ENCODE measurements at regions not wholly inside any gene's neighbourhood (a gene's known extent, or its start where the extent isn't known, plus 50 kb on each side); places are given as distances from the start of the nearest gene placed in this dataset.

DNA sequence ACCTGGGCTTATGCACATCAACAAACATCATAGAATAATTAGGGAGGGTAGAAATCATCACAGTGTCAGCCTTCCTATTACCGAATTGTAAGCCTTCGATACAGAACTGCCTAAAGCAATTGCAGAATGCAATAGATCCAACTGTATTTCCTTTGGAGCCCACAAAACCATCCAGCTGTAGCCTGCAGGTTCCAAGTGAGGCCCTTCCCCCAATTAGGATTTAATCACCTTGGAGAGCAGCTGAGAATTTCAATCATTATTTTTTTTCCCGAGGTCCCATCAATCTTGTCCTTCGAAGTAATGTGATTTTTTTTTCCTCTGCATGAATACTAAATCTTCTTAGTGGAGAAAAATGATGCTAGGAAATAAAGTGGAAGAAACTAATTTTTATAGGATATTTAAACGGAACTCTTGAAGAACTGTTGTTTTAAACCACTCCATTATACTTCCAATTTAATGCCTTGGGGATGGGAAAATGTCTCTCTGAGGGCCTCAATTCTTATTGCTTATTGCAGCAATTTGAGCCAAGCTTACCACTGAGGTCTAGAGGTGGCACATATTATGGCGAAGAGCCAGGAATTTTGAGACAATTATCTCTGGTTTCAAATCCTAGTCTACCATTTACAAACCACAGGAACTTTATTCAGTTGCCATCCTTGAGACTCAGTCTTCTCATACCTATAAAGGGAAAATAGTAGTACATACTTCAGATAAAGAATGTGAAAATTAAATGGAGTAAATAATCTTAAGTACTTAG lies 953.4 kb upstream of the IGFBP7 start:
- TF ChIP-seq, protein P1, sequence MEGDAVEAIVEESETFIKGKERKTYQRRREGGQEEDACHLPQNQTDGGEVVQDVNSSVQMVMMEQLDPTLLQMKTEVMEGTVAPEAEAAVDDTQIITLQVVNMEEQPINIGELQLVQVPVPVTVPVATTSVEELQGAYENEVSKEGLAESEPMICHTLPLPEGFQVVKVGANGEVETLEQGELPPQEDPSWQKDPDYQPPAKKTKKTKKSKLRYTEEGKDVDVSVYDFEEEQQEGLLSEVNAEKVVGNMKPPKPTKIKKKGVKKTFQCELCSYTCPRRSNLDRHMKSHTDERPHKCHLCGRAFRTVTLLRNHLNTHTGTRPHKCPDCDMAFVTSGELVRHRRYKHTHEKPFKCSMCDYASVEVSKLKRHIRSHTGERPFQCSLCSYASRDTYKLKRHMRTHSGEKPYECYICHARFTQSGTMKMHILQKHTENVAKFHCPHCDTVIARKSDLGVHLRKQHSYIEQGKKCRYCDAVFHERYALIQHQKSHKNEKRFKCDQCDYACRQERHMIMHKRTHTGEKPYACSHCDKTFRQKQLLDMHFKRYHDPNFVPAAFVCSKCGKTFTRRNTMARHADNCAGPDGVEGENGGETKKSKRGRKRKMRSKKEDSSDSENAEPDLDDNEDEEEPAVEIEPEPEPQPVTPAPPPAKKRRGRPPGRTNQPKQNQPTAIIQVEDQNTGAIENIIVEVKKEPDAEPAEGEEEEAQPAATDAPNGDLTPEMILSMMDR (IDR thresholded peaks at IDR 0.05; ENCODE audit: extremely low read depth in 1 of 2, insufficient read depth in 1 of 2, low read depth in 1 of 2, low read length in 2 of 2): no peak
- no peak for TF ChIP-seq EZH2 (IDR thresholded peaks at IDR 0.05; ENCODE audit: borderline replicate concordance, low read depth, low read length, severe bottlenecking)
- no peak for TF ChIP-seq POLR2AphosphoS5 (IDR thresholded peaks at IDR 0.05; ENCODE audit: insufficient read depth, low read depth, low read length)
- no peak for TF ChIP-seq POLR2A (IDR thresholded peaks at IDR 0.05; ENCODE audit: low read depth, low read length)
- no peak for TF ChIP-seq FOS (IDR thresholded peaks at IDR 0.05; ENCODE audit: borderline replicate concordance, insufficient read depth, low read length)

Measured in endothelial cell of umbilical vein (primary cell).